ENCODE measurements at regions not wholly inside any gene's neighbourhood (a gene's known extent, or its start where the extent isn't known, plus 50 kb on each side); places are given as distances from the start of the nearest gene placed in this dataset.

DNA sequence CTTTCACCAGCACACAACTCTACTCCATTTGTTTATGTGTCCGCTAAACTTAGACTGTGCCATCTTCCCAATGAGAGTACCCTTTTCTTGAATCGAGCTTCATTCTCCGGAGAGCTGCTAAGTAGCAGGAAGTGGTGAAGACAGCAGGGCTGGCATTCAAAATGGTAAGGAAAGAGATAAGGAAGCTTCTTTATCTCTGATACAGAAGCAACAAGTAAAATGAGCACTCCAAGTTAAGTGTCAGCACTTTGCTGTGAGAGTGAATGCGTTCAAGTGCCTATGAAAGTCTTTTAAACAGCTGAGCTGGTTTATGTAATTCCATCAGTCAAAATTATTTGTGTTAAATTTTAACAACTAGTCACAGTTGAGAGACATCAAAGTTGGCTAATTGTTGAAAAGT, 386.8 kb upstream of the PTPRD start:
- DNase-seq (ENCODE audit: low read depth), result no peak

DNA sequence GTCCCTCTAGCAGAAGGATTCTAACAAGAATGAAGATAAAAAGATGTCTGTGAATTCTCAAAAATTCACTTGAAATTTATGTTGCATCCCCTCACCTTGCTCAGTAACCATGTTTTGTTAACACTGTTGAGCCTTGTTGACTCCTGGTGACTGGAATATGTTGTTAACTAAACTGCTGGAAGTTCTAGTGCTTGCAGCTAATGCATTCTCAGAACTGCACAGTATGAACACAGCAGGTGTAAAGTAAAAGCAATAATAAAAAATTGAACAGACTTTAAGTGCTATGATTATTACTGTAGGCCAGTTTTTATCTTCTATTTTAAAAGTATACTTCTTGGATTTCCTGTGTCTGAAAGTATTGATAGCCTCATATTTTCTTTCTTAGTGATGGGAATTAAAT, 388.7 kb upstream of the PTPRD start:
- no peak for DNase-seq (ENCODE audit: low read depth)

- DNase-seq (ENCODE audit: low read depth), result no peak
These were observed 389.9 kb upstream of the PTPRD start for GRCh38 chr9:11002705-11003104.

DNA sequence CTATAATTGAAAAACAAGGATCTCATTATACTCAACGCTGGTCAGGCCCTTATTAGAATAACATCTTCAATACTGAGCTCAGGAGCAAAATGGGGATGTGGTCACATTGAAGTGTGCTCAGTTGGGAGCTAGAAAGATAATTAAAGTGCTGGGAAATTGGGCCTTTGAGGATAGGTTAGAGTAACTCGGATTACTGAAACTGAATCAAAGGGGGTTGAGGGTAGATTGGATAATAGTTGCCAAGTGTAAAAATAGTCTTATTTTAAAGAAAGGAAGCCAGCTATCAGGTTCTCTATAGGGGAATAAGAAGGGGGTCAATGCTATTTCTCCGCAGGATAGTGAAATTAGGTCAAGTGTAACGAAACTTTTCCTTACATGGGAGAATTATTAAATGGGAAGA, 391.0 kb upstream of the PTPRD start:
- DNase-seq (ENCODE audit: low read depth), result no peak

DNA sequence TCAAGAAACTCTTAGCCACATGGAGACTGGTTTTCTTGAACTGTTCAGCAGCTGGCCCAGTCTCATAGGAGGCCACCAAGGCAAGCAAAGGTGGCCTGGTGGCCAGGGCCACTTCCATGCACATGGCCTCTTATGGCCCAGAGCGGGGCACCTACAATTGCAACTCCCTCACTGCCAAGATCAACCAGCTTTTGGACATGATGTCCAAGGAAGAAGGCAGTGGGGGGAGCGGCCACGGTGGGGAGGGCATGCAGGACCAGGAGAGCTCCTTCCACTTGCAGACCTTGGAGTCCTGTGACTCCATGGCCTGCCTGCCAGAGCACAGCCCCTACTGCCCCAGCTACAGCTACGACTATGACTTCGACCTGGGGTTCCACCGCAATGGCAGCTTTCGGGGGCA, 398.9 kb upstream of the PTPRD start:
- no peak for DNase-seq (ENCODE audit: low read depth)

DNA sequence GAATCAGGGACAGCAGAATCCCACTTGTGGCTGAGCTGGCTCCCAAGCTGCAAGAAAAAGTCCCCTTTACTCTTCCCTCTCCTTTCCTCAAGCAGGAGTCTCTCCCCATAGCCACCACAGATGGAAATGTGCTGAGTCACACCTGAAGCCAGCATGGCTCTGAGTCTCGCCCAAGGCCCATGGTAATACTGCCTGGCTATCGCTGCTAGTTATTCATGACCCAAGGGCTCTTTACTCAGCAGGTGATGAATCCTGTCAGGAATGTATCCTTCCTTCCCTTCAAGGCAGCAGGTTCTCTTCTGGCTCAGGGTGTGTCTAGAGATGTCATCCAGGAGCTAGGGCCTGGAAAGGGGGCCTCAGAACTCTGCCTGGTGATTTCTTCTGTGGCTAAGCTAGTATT, 403.3 kb upstream of the PTPRD start:
- DNase-seq (ENCODE audit: low read depth), result no peak

- no peak for DNase-seq (ENCODE audit: low read depth)
These were observed 410.4 kb upstream of the PTPRD start for GRCh38 chr9:11023201-11023600.

DNA sequence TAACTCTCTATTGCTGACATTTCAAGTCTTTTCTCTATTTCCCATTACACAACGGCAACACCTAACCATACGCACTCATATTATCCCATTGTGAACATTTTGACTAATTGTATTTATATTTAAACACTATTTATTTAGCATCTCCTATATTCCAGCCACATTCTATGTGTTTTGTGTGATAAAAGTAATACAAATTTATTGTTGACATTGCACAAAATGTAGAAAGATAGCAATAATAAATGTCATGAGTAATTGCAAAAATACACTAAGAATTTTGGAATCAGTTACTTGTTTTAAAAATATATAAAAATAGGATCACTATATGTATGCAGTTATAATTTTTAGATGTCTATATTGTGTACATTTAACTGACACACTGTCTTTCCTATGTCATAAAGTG, 413.0 kb upstream of the PTPRD start:
- DNase-seq (ENCODE audit: low read depth), result no peak

GRCh38 chr9:11038366-11038765, 425.6 kb upstream of the PTPRD start:
- DNase-seq (ENCODE audit: low read depth), result no peak

- DNase-seq (ENCODE audit: low read depth), result no peak
These were observed 426.2 kb upstream of the PTPRD start for GRCh38 chr9:11039006-11039405.

- no peak for DNase-seq (ENCODE audit: low read depth)
These were observed 432.8 kb upstream of the PTPRD start for GRCh38 chr9:11045589-11045988.

- no peak for DNase-seq (ENCODE audit: low read depth)
These were observed 450.5 kb upstream of the PTPRD start for GRCh38 chr9:11063263-11063662.

GRCh38 chr9:11064909-11065308, 452.1 kb upstream of the PTPRD start:
- DNase-seq (ENCODE audit: low read depth), result no peak

GRCh38 chr9:11072176-11072575, 459.4 kb upstream of the PTPRD start:
- no peak for DNase-seq (ENCODE audit: low read depth)

GRCh38 chr9:11086561-11086960, 473.8 kb upstream of the PTPRD start:
- no peak for DNase-seq (ENCODE audit: low read depth)

GRCh38 chr9:11088821-11089374, 476.1 kb upstream of the PTPRD start:
- no peak for DNase-seq (ENCODE audit: low read depth)

DNA sequence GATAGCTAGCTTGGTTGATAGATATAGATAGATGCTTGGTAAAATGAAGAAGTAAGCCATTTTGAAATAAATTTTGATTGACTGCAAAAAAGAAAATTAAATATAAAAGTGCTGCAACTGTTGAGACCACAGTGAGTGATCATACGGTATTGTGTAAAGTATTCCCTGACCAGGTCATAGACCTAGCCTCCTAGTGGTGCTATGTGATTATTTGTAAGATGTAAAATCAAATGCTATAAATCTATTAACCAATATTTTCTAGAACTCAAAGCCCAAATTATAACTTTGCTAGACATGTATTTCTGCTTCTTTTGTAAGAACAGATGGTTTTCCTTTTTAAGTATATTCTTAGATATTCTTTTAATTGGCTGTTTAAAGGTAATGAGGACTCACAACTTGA, 480.2 kb upstream of the PTPRD start:
- DNase-seq (ENCODE audit: low read depth), result no peak

GRCh38 chr9:11097020-11097419, 484.2 kb upstream of the PTPRD start:
- DNase-seq (ENCODE audit: low read depth), result no peak

GRCh38 chr9:11103525-11103924, 490.7 kb upstream of the PTPRD start:
- DNase-seq (ENCODE audit: low read depth), result no peak

DNA sequence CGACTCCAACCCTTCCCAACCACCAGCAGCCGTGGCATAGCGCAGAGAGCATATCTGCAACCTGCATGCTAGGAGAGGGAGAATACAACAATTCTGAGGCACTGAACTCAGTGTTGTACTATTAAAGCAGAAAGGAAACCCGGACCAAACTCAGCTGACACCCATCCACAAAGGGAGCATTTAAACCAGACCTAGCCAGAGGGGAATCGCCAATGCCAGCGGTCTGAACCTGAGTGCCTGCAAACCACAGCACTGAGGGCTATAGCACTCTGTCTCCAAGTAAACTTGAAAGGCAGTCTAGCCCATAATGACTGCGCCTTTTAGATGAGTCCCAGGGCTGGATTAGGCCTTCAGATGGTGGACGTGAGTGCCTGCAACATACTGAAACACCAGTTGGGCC, 494.4 kb upstream of the PTPRD start:
- DNase-seq (ENCODE audit: low read depth), result no peak

- no peak for DNase-seq (ENCODE audit: low read depth)
These were observed 515.4 kb upstream of the PTPRD start for GRCh38 chr9:11128156-11128555.

DNA sequence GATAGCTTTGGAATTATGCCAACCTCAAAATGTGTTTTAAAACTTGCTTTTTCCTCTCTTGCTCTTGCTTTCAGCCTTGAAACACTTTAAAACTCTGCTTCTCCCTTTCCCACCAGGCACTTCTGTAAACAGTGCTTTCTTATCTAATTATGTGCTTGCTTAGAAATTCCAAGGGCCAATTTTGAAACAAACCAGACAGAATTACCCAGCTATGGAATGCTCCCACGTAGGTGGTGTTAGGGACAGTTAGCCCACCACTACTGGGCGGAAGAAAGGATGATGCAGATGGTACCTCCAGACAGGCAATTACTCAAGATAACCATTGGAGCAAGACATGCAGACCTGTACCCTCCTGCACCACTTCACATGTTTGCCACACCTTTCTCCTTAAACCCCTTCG, 523.0 kb upstream of the PTPRD start:
- DNase-seq (ENCODE audit: low read depth), result no peak

DNA sequence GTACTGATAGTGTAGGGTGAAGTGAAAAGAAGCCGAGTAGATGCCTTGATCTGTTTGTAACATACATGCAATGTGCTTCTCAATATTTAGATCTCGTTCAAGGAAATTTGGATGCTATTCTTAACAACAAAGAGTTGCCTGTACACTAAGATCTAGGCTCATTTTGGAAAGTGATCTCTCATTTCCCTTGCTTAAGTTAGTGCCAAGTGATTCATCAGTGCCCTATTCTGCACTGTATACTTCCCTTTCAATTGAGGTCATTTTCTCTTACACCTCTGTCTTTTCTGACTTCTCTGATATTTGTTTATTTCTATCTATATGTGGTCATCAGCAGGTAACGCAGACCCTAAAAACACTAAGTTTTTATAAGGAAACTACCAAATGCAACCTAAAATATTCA, 528.6 kb upstream of the PTPRD start:
- no peak for DNase-seq (ENCODE audit: low read depth)

GRCh38 chr9:11142965-11143738, 530.4 kb upstream of the PTPRD start:
- no peak for DNase-seq (ENCODE audit: low read depth)

Data from forelimb muscle (tissue), 1 donor.